IMR-90 (cell line): ENCODE measurements at regions not wholly inside any gene's neighbourhood (a gene's known extent, or its start where the extent isn't known, plus 50 kb on each side); places are given as distances from the start of the nearest gene placed in this dataset.
A peak's percentile ranks its signal among the peaks of the same experiment; 100 is the strongest.

Experiments
- ATAC-seq: fragments of 200-7000 bp; cut with Tn5 transposase; 2 replicates; pipeline ENCODE4 v1.9.1; 2020; ENCODE audit warnings: low read depth, mild to moderate bottlenecking, moderate library complexity
- BruUV-seq: library from RNA; stranded (reverse); fragments of 400-500 nt; replicated peaks from 2 replicates; lab custom pipeline; 2021; lab: Mats Ljungman, UMichigan
- CTCF ChIA-PET: fragments of 300-600 bp; formaldehyde crosslinking; extraction: SDS; loops from one replicate; lab custom pipeline; 2021; ENCODE audit warnings: antibody characterized with exemption; lab: Yijun Ruan, JAX
- POLR2A ChIA-PET: fragments of 300-600 bp; sonication (Branson Sonifier 250); formaldehyde crosslinking; loops from one replicate; lab custom pipeline; 2022; ENCODE audit warnings: antibody characterized with exemption; ENCODE audit not compliant: unreplicated experiment; lab: Charles Lee
- DNase-seq: peaks from one replicate; pipeline ENCODE4 v3.0.0; 2013
- H2AFZ ChIP-seq: replicated peaks from 2 replicates; pipeline ENCODE3; 2013; ENCODE audit warnings: low read length, mild to moderate bottlenecking; ENCODE audit not compliant: poor library complexity
- H2AK5ac ChIP-seq: 2 replicates; pipeline ENCODE4 v1.6.1; 2013; ENCODE audit warnings: low read depth, low read length, inconsistent platforms
- H2AK9ac ChIP-seq: replicated peaks from 2 replicates; pipeline ENCODE3; 2013; ENCODE audit warnings: mild to moderate bottlenecking, low read depth, low read length, moderate library complexity; ENCODE audit not compliant: poor library complexity
- H2BK120ac ChIP-seq: 2 replicates; pipeline ENCODE4 v1.6.1; 2013; ENCODE audit warnings: low read depth, low read length, inconsistent platforms
- H2BK15ac ChIP-seq: 3 replicates; pipeline ENCODE4 v1.6.1; 2013; ENCODE audit warnings: low read depth, low read length, inconsistent platforms
- H2BK20ac ChIP-seq: 2 replicates; pipeline ENCODE4 v1.6.1; 2013; ENCODE audit warnings: low read depth, mild to moderate bottlenecking, inconsistent platforms, low read length, moderate library complexity
- H2BK5ac ChIP-seq: 2 replicates; pipeline ENCODE4 v1.6.1; 2013; ENCODE audit warnings: mild to moderate bottlenecking, low read depth, low read length, inconsistent platforms; ENCODE audit not compliant: poor library complexity, severe bottlenecking
- H3K14ac ChIP-seq: replicated peaks from 2 replicates; pipeline ENCODE4 v1.6.1; 2013; ENCODE audit warnings: low read depth, low read length, inconsistent platforms
- H3K18ac ChIP-seq: 2 replicates; pipeline ENCODE4 v1.6.1; 2013; ENCODE audit warnings: low read depth, low read length, control low read depth
- H3K23ac ChIP-seq: 2 replicates; pipeline ENCODE4 v1.6.1; 2013; ENCODE audit warnings: low read depth, low read length, inconsistent platforms
- H3K27ac ChIP-seq: 2 replicates; pipeline ENCODE4 v1.5.1; 2013; ENCODE audit warnings: mild to moderate bottlenecking, control low read depth, low read length; ENCODE audit not compliant: insufficient read depth
- H3K27me3 ChIP-seq: 2 replicates; pipeline ENCODE4 v1.6.1; 2013; ENCODE audit warnings: low read length; ENCODE audit not compliant: control insufficient read depth, insufficient read depth
- H3K36me3 ChIP-seq: 2 replicates; pipeline ENCODE4 v1.6.1; 2013; ENCODE audit warnings: low read length, mixed read lengths; ENCODE audit not compliant: control insufficient read depth, insufficient read depth
- H3K4ac ChIP-seq: 2 replicates; pipeline ENCODE4 v1.6.1; 2013; ENCODE audit warnings: low read depth, low read length, inconsistent platforms
- H3K4me1 ChIP-seq: 2 replicates; pipeline ENCODE4 v1.6.1; 2013; ENCODE audit warnings: low read length, mixed read lengths; ENCODE audit not compliant: control insufficient read depth, insufficient read depth
- H3K4me2 ChIP-seq: 2 replicates; pipeline ENCODE4 v1.6.1; 2013; ENCODE audit warnings: low read depth, mild to moderate bottlenecking, control low read depth, low read length, moderate library complexity
- H3K4me3 ChIP-seq: 2 replicates; pipeline ENCODE4 v1.5.1; 2013; ENCODE audit warnings: low read depth, mild to moderate bottlenecking, control low read depth, low read length, moderate library complexity; ENCODE audit not compliant: insufficient read depth
- H3K56ac ChIP-seq: 2 replicates; pipeline ENCODE4 v1.6.1; 2013; ENCODE audit warnings: low read length, inconsistent platforms; ENCODE audit not compliant: insufficient read depth; ENCODE audit errors: extremely low read depth
- H3K79me1 ChIP-seq, 2 experiments: 2 replicates each; pipeline ENCODE4 v1.6.1; 2013; ENCODE audit warnings: low read length in 2 of 2, inconsistent platforms in 1 of 2, low read depth in 1 of 2
- H3K9ac ChIP-seq: 2 replicates; pipeline ENCODE4 v1.6.1; 2013; ENCODE audit warnings: low read depth, low read length, control low read depth
- H3K9me1 ChIP-seq: 2 replicates; pipeline ENCODE4 v1.6.1; 2013; ENCODE audit warnings: low read length, inconsistent platforms; ENCODE audit not compliant: insufficient read depth
- H3K9me3 ChIP-seq: 2 replicates; pipeline ENCODE4 v1.6.1; 2013; ENCODE audit warnings: low read length; ENCODE audit not compliant: control insufficient read depth, insufficient read depth
- H4K20me1 ChIP-seq: 2 replicates; pipeline ENCODE4 v1.6.1; 2013; ENCODE audit warnings: low read length, inconsistent platforms; ENCODE audit not compliant: insufficient read depth
- H4K5ac ChIP-seq: 2 replicates; pipeline ENCODE4 v1.6.1; 2013; ENCODE audit warnings: mild to moderate bottlenecking, low read depth, low read length, control low read depth
- H4K8ac ChIP-seq, 2 experiments: 2 replicates each; pipeline ENCODE4 v1.6.1; 2013; ENCODE audit warnings: low read depth in 2 of 2, low read length in 2 of 2, control low read depth in 1 of 2, inconsistent platforms in 1 of 2
- H4K91ac ChIP-seq: 2 replicates; pipeline ENCODE4 v1.6.1; 2013; ENCODE audit warnings: low read depth, low read length, inconsistent platforms; ENCODE audit not compliant: insufficient read depth
- RFX5 ChIP-seq: IDR thresholded peaks from 2 replicates; pipeline ENCODE4 v1.8.0; 2012; ENCODE audit warnings: low read depth, mild to moderate bottlenecking, low read length, moderate library complexity
- SMC3 ChIP-seq: fragments of 150-350 bp; IDR thresholded peaks from 2 replicates; pipeline ENCODE4 v1.6.1; 2016; ENCODE audit warnings: low read depth, mild to moderate bottlenecking, antibody characterized with exemption, low read length, moderate library complexity
- WGBS, 2 experiments: methylation state at CpG; one replicate each; pipeline versions ENCODE4 v1.1.5 to v1.1.7; 2013; ENCODE audit warnings: missing lambda C conversion rate in 2 of 2; ENCODE audit not compliant: insufficient read length in 1 of 2; ENCODE audit errors: extremely low coverage in 2 of 2; 5-methylcytosine and 5-hydroxymethylcytosine counted together
- dilution Hi-C: fragments of 300-500 bp; cut with HindIII; formaldehyde crosslinking; loops from one replicate; pipeline ENCODE4 v1.14.3; 2018; ENCODE audit warnings: low sequenced_read_pairs; ENCODE audit not compliant: unreplicated experiment
- in situ Hi-C: fragments of 300-500 bp; cut with MboI; formaldehyde crosslinking; loops from 3 replicates; pipeline ENCODE4 v1.14.3; 2019; ENCODE audit warnings: low sequenced_read_pairs, inconsistent platforms, mixed read lengths
- intact Hi-C: fragments of 100-400 bp; cut with micrococcal nuclease; formaldehyde crosslinking; loops from 2 replicates; pipeline ENCODE4 v1.10.0; 2022

GRCh38 chr5:57725658-57726504 lies 243.3 kb upstream of the ACTBL2 start:
- Histone ChIP-seq H2BK15ac (peak overlapping the region; percentile 28; the same call in 2 of the 3 replicates), H3K4me2 (no peak overlapping the region), H3K36me3 (no peaks in the 10 kb centered on the region), H2BK5ac (no peak overlapping the region), H2AK5ac (peak overlapping the region; percentile 88), H3K4me1 (peaks cover 10% of the 10 kb centered on the region), H3K79me1 (no peaks in the 10 kb centered on the region), H4K8ac (peak overlapping the region; percentile 20 to 32; a peak in 2 of 4 replicates), H3K56ac (no peak overlapping the region), H3K9ac (no peak overlapping the region), H3K9me3 (no peaks in the 10 kb centered on the region), H3K4me3 (no peak overlapping the region), H2BK120ac (peak overlapping the region; percentile 48), H4K5ac (peak overlapping the region; percentile 65), H4K91ac (peak overlapping the region; percentile 50), H3K27ac (peak overlapping the region; percentile 23; the same call in 1 of the 2 replicates), H3K14ac (peak overlapping the region; percentile 62), H3K9me1 (peaks cover 3% of the 10 kb centered on the region; the same call in 1 of the 2 replicates), H3K18ac (peak overlapping the region; percentile 51), H2AK9ac (no peak overlapping the region), H2BK20ac (peak overlapping the region; percentile 64), H3K23ac (no peak overlapping the region; the same call in 1 of the 2 replicates), H2AFZ (peak overlapping the region; percentile 12), H3K27me3 (no peaks in the 10 kb centered on the region), H4K20me1 (no peaks in the 10 kb centered on the region), H3K4ac (peak overlapping the region; percentile 29)
- intact Hi-C loops: no loop called here
- CTCF ChIA-PET: interaction anchor here (0.8 kb wide), 1 partner anchor 35 kb away, joined by 3 read pairs; no protein-coding TSS in a partner anchor
- TF ChIP-seq SMC3 (no peak), RFX5 (0 out of 2 replicates have a peak, but pooled peaks have one; percentile 24)
- dilution Hi-C loops: no loop called here
- POLR2A ChIA-PET: no interaction called here
- BruUV-seq: no TSS peak
- DNase-seq (no peak), ATAC-seq (no peak)
- in situ Hi-C loops: no loop called here
- WGBS, 2 experiments: 98% methylated on average over 5 of the region's 7 CpGs; no CpG with 5 or more reads in 1 of the 2 experiments
